ENCODE measurements at regions not wholly inside any gene's neighbourhood (a gene's known extent, or its start where the extent isn't known, plus 50 kb on each side); places are given as distances from the start of the nearest gene placed in this dataset.
A peak's percentile ranks its signal among the peaks of the same experiment; 100 is the strongest.
"Not testable (repeated sequence)": the region's sequence is repeated elsewhere in the genome, so short reads cannot be mapped to it uniquely, and the experiment has no call there.

DNA sequence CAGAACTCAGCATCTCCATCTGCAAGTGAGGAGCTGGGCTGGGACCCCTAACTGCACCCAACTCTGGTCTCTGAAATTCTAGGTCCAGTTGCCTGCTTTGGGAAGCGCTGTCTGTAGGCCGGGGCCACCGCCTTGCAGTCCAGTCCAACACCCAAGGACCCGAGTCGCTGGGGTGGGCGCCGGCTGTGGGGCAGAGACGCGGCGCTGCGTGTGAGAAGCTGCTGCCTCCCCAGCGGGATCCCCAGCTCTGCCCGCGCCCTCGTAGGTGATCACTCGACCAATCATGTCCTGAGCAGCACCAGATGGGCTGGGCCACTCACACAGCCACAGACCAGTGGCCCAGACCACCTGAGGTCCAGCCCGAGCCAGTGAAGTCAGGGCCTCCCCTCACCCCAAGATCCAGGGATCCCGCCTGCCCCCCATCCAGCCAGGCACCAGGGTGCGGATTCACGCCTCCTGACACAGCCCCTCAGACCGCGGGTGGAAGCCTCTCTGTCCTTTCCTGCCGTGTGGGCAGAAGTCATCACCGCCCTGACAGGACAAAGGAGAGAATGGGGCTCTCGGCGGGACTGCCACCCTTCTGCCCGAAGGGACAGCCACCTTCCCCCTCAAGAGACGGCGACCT is 67.4 kb upstream of the ADGRA1 start:
- DNase-seq = no peak

- DNase-seq = no peak
Measured at GRCh38 chr10:133019651-133020050, 68.1 kb upstream of the ADGRA1 start.

DNA sequence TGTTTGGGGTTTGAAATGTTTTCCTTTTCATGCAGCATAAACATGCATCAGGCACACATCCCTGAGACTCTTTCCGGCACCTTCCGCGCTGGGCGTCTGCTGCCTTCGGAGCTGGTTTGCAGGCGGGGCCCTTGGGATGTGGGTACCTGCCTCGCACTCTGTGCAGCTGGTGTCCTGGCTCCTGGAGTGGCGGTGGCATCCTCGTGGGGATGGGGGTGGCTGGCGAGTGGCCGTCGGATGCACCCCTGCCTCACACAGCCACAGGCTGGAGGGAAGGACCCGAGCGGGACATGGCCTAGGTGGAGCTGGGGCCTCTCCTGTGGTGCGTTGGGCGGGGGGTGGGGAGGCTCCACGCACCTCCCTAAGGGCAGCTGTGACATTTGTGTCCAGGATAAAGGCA is 68.5 kb upstream of the ADGRA1 start:
- DNase-seq = no peak

DNA sequence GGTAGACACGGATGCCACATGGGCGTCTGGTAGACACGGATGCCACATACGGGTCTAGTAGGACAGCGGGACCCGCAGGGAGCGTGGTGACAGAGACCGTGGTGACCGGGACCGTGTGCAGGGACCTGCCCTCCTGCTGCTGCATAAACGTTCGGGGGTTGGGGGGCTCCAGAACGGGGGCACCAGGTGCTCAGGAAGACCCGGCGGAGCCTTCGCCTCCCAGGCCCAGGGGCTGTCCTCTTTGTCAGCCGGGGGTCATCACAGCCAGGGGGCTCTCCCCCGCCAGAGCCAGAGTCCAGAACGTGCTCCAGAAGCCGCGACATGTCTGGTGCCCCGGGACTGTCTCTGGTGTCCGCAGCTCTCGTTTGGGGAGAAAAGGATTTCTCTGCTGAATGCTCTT is 69.2 kb upstream of the ADGRA1 start:
- no peak for DNase-seq

DNA sequence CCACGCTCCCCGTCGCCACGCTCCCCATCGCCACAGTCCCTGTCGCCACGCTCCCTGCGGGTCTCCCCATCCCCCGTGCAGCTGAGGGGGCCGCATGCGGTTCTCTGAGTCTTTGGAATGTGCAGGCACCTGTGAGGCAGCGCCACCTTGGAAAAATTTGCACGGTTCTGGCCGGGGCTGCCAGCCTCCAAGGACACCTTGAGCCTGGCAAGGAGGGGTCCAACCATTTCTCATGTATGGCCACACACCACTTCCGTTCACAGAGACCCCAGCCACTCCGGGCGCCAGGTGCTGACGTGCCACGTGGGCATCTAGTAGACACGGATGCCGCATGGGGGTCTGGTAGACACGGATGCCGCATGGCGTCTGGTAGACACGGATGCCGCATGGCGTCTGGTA is 70.5 kb upstream of the ADGRA1 start:
- DNase-seq = no peak

- DNase-seq = no peak
Measured at GRCh38 chr10:133016493-133017202, 71.1 kb upstream of the ADGRA1 start.

DNA sequence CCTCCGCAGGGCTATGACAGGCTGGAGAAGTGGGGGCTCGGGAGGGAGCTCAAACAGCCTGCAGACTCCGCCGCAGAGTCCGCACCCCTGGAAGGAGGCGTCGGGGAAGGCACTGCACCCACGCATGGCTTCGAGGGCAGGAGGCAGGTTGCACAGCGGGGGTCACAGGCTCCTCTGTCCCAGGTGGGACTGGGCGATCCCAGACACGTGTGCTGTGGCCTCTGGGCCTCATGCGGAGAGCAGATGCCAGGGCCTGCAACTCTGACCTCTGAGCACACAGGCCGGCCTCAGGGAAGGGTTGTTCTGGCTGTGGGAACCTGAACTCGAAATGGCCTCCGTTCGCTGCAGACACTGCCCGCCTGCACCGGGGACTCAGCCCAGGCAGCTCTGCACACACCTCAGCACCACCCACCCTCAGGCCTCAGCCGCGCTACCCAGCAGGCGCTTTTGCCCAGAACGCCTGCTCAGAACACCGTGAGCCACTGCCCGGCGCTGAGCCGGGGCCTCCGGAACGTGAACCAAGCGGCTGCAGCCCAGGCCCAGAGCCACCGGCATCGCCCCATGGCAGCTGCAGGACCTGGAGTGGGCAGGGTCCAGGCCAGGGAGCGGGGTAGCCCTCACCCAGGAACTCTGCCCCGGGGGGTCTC is 71.8 kb upstream of the ADGRA1 start:
- no peak for DNase-seq

- DNase-seq = no peak
Measured at GRCh38 chr10:133015321-133015720, 72.4 kb upstream of the ADGRA1 start.

- DNase-seq = no peak
Measured at GRCh38 chr10:133014416-133015210, 72.2 kb upstream of the CFAP46 start.

DNA sequence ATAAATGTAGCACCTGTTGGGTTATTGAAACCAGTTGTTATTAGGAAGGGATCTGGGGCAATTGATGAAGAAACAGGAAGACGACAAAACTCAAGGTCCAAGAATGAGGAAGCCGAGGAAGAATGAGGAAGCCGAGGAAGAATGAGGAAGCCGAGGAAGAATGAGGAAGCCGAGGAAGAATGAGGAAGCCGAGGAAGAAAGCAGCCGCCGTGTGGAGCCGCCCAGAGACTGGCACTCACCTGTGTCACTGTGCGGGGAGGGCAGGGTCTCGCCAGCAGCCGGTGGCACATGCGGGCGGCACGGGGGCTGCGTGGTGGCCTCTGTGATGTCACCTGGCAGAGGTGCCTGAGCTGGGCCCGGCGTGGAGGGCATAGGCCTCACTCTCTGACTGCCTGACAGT is 71.1 kb upstream of the CFAP46 start:
- peak in 1 of 58 donors; percentile 11 for DNase-seq

- DNase-seq = no peak
Measured at GRCh38 chr10:133012573-133013359, 70.4 kb upstream of the CFAP46 start.

DNA sequence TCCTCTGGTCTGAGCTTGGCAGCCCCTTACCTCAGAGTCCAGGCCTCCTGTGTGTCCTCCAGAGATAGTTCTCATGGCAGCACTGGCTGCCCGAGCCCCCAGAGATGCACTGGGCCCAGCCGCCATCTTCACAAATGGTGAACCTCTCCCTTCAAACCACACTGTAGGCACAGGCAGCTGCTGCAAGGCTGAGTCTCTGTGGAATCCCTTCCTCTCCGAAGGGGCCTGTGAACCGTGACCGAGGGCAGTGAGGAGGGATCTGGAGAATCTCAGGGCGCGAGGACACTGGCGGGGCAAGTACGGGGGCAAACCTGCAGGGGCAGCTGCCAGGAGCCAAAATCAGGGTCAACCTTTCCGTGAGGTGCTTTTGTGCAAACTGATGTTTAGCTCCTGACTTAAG is 69.5 kb upstream of the CFAP46 start:
- DNase-seq = no peak

- DNase-seq = not testable (repeated sequence)
Measured at GRCh38 chr10:133011393-133011792, 69.0 kb upstream of the CFAP46 start.

DNA sequence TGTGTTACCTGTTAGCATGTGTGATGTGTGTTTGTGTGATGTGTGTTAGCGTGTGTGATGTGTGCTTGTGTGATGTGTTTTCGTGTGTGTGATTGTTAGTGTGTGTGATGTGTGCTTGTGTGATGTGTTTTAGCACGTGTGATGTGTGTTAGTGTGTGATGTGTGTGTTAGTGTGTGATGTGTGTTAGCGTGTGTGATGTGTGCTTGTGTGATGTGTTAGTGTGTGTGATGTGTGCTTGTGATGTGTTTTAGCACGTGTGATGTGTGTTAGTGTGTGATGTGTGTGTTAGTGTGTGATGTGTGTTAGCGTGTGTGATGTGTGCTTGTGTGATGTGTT is 68.4 kb upstream of the CFAP46 start:
- DNase-seq = not testable (repeated sequence)

DNA sequence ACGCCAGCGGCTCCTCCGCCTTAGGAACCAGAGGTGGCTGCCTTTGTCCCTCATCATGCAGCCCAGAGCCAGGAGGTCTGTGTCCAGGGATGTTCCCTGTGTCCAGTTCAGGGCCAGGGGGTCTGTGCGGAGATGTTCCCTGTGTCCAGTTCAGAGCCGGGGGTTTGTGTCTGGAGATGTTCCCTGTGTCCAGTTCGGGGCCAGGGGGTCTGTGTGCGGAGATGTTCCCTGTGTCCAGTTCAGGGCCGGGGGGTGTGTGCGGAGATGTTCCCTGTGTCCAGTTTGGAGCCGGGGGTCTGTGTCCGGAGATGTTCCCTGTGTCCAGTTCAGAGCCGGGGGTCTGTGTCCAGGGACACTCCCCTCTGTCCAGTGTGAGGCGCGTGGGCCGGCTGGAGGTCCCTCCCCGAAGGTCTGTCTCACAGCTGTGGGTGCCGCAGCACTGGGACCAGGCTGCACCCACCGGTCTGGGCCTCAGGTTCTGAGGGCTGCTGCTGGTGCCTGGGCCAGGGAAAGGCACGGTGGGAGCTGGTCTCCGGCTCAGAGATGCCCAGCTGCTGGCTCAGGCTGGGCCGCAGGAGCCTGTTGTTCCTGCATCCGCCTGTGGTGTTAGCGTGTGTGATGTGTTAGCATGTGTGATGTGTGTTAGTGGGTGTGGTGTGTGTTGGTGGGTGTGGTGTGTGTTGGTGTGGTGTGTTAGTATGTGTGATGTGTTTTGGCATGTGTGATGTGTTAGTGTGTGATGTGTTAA is 67.9 kb upstream of the CFAP46 start:
- DNase-seq = peak in 7 of 58 donors; percentile 6 to 28 (median 18)

DNA sequence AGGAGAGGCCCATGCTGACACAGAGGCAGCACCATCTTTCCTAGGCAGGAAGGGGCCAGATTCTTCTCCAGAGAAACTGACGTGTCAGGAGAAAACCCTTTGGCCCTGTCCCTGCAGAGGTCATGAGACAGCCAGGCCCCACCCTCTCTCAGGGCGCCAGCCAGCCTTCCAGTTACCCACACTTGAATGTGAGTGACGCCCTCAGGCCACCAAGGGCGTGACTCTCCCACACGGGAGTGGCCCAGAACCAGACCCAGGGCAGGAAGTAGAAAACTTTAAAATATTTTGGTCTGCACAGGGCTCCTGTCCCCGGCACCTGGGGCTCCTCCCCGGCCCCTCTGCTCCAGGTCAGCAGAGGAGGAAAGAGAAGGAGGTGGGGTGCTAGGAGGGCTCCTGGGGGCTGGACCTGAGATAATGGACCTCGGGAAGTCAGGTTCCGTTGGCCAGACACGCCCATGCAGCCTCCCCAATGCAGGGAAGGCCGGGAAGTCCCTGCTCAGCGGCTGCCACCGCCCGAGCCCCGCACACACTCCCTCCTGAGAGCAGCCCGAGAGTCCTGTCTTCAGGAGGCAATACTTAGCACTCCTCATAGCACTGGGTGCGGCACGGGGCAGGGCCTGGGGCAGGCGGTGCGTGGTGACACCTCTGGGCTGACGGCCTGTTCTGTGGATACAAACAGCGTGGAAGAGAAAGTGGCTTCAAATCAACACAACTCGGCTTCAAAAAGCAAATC is 67.0 kb upstream of the CFAP46 start:
- DNase-seq = no peak

DNA sequence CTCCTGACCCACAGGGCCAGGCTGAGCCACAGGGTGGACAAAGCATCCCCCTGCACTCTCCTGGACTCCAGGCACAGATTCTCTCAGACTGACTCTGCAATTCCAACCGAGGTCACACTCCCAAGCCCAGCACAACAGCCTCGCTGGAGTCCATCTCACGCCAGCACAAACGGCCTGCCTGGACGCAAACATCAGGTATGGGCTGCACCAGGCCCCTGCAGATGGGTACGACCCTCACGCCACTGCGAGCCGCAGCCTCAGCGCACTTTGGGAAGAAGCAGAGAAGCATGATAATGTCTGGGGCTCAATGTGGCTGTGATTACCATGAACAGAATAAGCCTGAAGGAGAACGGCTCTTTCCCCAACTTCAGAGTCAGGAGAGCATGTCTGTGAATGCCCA is 66.4 kb upstream of the CFAP46 start:
- DNase-seq = no peak

DNA sequence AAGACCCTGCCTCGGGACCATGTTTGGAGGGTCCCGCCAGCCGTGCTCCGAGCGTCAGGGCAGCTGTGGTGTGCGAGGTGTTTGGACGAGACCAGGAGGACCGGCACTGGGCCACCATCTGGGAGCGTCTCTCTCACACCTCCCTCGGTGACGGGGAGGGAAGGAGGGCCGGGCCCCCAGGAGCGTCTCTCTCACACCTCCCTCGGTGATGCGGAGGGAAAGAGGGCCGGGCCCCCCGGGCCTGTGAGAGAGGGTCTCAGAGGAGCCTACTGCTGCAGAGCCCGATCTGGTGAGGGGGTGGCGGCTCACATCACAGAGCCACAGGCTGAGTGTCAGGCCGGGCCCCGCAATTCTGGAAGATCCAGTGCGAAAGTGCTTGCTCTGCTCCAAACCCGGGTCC is 65.8 kb upstream of the CFAP46 start:
- no peak for DNase-seq

DNA sequence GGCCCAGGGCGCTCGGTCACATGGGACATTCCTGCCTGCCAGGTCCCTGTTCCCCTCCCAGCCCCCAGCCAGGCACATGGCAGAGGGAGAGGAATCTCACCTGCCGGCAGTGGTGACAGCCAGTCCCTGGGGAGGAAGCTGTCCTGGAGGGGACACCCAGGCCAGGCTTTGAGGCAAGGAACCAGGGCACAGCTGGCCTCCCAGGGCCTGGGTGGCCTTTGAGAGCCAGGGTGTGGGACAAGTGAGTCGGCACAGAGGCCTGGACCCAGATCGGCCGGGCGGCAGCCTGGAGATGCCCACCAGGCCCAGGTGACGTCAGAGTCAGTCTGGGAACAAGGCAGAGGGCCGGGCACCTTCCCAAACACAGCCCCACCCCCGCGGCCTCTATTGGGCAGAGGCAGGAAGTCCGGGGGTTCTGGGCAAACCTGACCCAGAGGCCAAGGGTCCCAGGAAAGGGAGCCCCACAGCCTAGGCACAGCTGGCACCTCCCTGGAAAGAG is 65.0 kb upstream of the CFAP46 start:
- DNase-seq = no peak

DNA sequence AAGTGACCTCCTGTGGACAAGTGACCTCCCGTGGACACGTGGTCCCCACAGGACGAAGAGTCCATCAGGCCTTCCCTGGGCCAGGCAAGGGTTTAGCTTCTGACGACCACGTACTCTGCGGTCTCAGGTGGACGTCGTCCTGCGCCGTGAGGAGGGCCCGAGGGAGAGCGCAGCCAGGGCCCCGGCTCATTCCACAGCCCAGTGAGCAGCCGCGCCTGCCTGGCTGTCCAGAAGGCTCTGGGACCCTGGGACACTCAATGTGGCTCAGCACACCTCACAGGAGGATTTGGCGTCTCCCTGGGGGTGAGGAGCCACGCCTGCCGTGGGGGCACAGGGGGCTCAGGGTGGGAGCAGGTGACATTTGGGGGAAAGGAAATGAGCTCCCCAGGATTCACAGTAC is 64.4 kb upstream of the CFAP46 start:
- DNase-seq = no peak
